GM12872 (cell line): ENCODE measurements at regions not wholly inside any gene's neighbourhood (a gene's known extent, or its start where the extent isn't known, plus 50 kb on each side); places are given as distances from the start of the nearest gene placed in this dataset.
A peak's percentile ranks its signal among the peaks of the same experiment; 100 is the strongest.

ENCODE experiments used
- CTCF ChIP-seq: IDR thresholded peaks from 3 replicates; pipeline ENCODE4 v1.5.1; 2011; ENCODE audit warnings: low read depth, mild to moderate bottlenecking, low read length, moderate library complexity; ENCODE audit not compliant: insufficient read depth

- TF ChIP-seq CTCF, result no peak
Observed at GRCh38 chr7:46791188-46791587, 790.7 kb downstream of the TNS3 start.

GRCh38 chr7:46786995-46787394, 794.9 kb downstream of the TNS3 start:
- no peak for TF ChIP-seq CTCF

DNA sequence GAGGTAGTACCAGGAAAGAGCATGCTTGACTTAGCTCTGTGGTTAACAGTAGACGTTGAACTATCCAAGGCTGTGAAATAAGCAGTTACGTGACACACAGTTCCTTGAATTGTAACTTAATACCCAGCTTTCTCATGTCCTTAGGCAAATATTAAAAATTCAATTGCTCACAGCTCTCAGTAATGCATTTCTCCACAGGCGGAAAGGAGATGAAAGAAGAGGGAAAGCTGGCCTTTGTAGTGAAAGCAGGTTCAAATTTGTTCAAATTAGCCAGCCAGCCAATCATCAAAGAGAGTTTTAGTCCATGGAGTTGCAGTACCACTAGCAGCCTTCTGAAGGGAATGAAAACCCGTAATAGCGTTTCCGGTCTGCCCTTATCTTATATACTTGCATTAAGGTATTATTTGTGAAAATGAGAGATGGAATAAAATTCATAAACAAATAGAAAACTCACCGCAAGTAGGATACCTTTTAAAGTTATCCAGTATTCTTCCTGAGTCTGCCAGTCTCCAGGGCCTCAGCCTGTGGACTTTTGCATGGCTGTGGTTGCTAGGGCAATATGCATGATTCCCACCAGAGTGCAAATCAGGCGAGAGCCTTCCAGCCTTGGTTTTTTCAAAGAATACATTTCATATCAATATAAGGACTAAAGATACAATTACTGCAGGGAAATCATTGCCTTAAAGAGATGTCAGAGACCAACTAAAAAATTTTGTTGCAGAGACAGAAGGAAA, 795.5 kb downstream of the TNS3 start:
- TF ChIP-seq CTCF, result no peak

DNA sequence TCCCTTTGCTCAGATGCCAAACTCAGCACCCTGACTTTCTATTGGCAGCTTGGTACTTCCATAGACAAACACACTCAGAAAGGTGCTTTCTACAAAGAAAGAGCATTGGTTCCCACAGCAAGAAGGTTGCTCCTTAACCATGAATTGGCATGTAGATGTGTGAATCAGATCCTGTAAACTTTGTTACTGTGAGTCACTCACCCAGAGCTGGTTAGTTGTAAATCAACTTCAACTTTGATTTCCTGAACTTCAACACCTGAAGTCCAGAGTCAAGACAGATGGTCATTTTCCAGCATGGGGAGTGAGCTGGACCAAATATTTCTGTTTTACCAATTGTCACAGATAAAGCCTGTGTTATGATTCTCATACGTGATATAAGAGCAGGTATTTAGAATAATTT, 797.2 kb downstream of the TNS3 start:
- no peak for TF ChIP-seq CTCF

DNA sequence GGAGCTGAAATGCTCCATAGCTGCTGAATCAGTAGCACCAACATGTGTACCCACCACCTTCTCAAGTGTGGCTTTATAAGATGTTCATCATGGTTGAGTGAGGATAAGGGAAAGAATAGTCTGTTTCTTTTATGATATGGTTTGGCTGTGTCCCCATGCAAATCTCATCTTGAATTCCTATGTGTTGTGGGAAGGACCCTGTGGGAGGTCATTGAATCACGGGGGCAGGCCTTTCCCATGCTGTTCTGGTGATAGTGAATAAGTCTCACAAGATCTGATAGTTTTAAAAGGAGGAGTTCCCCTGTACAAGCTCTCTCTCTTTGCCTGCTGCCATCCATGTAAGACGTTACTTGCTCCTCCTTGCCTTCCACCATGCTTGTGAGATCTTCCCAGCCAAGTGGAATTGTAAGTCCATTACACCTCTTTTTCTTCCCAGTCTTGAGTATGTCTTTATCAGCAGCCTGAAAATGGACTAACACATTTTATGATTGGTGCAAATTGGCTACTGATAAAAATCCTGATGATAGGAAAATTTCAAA, 799.9 kb downstream of the TNS3 start:
- TF ChIP-seq CTCF, result no peak

DNA sequence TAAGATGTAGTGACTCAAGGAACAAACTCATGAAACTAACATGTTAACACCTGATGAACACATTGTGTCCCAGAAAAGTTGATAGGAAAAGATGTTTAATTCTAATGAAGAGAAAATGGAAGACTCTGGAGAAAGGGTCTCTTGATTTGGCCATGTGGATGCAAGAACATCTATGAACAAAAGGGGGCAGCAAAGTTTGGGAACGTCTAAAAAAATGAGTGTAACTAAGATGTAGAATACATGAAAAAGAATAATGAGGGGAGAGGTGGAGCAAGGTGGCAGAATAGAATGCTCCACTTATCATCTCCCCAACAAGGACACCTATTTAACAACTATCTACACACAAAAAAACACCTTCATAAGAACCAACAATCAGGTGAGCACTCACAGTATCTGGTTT, 805.1 kb downstream of the TNS3 start:
- TF ChIP-seq CTCF, result 0 out of 3 replicates have a peak, but pooled peaks have one; percentile 25

- no peak for TF ChIP-seq CTCF
Observed at GRCh38 chr7:46775776-46776175, 806.1 kb downstream of the TNS3 start.

- TF ChIP-seq CTCF, result no peak
Observed at GRCh38 chr7:46775020-46775419, 806.9 kb downstream of the TNS3 start.
